SJCRH30 (cell line): ENCODE measurements at regions not wholly inside any gene's neighbourhood (a gene's known extent, or its start where the extent isn't known, plus 50 kb on each side); places are given as distances from the start of the nearest gene placed in this dataset.
"Not testable (repeated sequence)": the region's sequence is repeated elsewhere in the genome, so short reads cannot be mapped to it uniquely, and the experiment has no call there.

ENCODE experiments used
- DNase-seq, 2 experiments: peaks; one replicate each; pipeline ENCODE4 v3.0.0-alpha.2; 2015 to 2020
- H3K27ac ChIP-seq: fragments of 250-450 bp; sonication (Bioruptor Pico); 2 replicates; pipeline ENCODE4 v1.5.1; 2020; ENCODE audit warnings: mild to moderate bottlenecking, moderate library complexity
- H3K27me3 ChIP-seq: fragments of 250-450 bp; sonication (Bioruptor Pico); 2 replicates; pipeline ENCODE4 v1.5.1; 2020; ENCODE audit warnings: mild to moderate bottlenecking, moderate library complexity
- H3K36me3 ChIP-seq: fragments of 250-450 bp; sonication (Bioruptor Pico); 2 replicates; pipeline ENCODE4 v1.5.1; 2020; ENCODE audit warnings: mild to moderate bottlenecking, moderate library complexity
- H3K4me1 ChIP-seq: fragments of 250-450 bp; sonication (Bioruptor Pico); 2 replicates; pipeline ENCODE4 v1.5.1; 2020; ENCODE audit warnings: mild to moderate bottlenecking, moderate library complexity
- H3K4me3 ChIP-seq: fragments of 250-450 bp; sonication (Bioruptor Pico); 2 replicates; pipeline ENCODE4 v1.5.1; 2020; ENCODE audit warnings: mild to moderate bottlenecking, moderate library complexity
- H3K9me3 ChIP-seq: fragments of 250-450 bp; sonication (Bioruptor Pico); replicated peaks from 2 replicates; pipeline ENCODE4 v1.5.1; 2020; ENCODE audit warnings: mild to moderate bottlenecking, moderate library complexity

DNA sequence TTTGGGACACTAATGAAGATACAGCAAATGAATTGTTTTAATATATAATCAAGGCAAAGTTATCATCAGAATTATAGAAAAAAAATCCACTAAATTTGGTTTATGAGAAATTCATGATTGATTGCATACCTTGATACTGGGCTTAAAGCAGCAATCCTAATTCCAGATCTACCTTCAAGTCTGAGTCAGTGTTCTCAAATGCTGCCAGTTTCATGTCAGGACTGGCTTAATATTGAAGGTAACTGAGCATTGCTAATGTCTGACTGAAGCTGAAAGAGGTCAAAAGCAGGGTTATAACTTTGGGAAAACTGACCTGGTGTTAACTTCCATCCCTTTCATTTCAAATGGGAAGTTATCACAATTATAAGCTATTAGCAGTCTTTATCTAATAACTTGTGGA is 618.8 kb upstream of the SEMA6D start:
- not testable (repeated sequence) for DNase-seq, H3K9me3 ChIP-seq, H3K4me3 ChIP-seq

DNA sequence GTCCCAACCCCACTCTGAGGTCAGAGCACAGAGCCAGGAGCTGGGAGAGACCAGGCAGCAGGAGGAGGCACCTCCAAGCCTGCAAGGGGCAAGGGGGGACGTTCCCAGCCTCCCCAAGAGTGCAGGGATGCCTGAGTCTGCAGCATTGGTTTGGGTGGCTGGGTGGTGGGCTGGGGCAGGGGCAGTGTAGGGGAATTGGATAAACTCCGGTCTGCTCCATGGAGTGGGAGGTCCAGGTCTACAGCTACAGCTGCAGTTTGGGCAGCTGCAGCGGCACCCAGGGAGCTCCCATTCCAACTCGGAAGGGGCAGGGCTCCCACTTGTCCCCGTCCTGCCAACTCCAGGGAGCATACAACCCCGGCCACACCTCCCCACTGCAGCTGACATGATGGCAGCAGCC is 617.5 kb upstream of the SEMA6D start:
- H3K4me1 ChIP-seq, H3K9me3 ChIP-seq, H3K4me3 ChIP-seq, H3K36me3 ChIP-seq, H3K27me3 ChIP-seq, H3K27ac ChIP-seq, DNase-seq: not testable (repeated sequence)

More for the DNA sequence above, 618.8 kb upstream of the SEMA6D start:
- H3K27ac ChIP-seq, H3K36me3 ChIP-seq, H3K4me1 ChIP-seq, H3K27me3 ChIP-seq: not testable (repeated sequence)

DNA sequence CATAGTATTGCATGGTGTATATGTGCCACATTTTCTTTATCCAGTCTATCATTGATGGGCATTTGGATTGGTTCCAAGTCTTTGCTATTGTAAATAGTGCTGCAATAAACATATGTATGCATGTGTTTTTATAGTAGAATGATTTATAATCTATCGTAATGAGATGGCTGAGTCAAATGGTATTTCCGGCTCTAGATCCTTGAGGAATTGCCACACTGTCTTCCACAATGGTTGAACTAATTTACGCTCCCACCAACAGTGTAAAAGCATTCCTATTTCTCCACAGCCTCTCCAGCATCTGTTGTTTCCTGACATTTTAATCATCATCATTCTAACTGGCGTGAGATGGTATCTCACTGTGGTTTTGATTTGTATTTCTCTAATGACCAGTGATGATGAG is 608.5 kb upstream of the SEMA6D start:
- DNase-seq, H3K27ac ChIP-seq, H3K9me3 ChIP-seq, H3K4me1 ChIP-seq, H3K27me3 ChIP-seq, H3K4me3 ChIP-seq, H3K36me3 ChIP-seq: not testable (repeated sequence)

DNA sequence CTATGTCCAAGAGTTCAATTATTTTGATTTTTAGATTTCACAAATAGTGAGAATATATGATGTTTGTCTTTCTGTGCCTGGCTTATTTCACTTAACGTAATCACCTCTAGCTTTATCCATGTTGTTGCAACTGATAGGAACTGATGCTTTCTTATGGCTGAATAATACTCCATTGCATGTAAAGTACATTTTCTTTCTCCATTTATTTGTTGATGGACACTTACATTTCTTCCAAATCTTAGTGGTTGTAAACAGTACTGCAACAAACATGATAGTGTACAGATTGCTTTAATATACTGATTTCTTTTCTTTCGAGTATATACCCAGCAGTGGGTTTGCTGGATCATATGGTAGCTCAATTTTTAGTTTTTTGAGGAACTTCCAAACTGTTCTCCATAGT is 600.6 kb upstream of the SEMA6D start:
- no peaks in the 10 kb centered on the region for H3K9me3 ChIP-seq
- H3K27me3 ChIP-seq = no peaks in the 10 kb centered on the region
- no peaks in the 10 kb centered on the region for H3K4me1 ChIP-seq
- H3K4me3 ChIP-seq = no peak overlapping the region
- no peaks in the 10 kb centered on the region for H3K36me3 ChIP-seq
- no peak for DNase-seq
- no peak overlapping the region for H3K27ac ChIP-seq

DNA sequence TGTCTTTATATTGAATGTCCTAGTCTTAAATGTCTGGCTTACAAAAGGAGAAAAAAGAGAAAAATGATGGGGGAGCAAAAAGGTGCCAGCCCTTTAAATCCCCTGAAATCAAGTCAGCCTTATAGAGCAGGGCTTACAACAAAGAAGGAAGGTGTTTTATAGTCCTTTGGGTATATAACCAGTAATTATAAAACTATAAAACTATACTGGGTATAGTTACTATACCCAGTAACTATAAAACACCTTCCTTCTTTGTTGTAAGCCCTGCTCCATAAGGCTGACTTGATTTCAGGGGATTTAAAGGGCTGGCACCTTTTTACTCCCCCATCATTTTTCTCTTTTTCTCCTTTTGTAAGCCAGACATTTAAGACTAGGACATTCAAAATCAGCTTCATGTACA is 598.0 kb upstream of the SEMA6D start:
- Histone ChIP-seq H3K4me1 (no peaks in the 10 kb centered on the region), H3K36me3 (no peaks in the 10 kb centered on the region), H3K4me3 (no peak overlapping the region), H3K9me3 (no peaks in the 10 kb centered on the region), H3K27ac (no peak overlapping the region), H3K27me3 (no peaks in the 10 kb centered on the region; the same call in 1 of the 2 replicates)
- DNase-seq = no peak

DNA sequence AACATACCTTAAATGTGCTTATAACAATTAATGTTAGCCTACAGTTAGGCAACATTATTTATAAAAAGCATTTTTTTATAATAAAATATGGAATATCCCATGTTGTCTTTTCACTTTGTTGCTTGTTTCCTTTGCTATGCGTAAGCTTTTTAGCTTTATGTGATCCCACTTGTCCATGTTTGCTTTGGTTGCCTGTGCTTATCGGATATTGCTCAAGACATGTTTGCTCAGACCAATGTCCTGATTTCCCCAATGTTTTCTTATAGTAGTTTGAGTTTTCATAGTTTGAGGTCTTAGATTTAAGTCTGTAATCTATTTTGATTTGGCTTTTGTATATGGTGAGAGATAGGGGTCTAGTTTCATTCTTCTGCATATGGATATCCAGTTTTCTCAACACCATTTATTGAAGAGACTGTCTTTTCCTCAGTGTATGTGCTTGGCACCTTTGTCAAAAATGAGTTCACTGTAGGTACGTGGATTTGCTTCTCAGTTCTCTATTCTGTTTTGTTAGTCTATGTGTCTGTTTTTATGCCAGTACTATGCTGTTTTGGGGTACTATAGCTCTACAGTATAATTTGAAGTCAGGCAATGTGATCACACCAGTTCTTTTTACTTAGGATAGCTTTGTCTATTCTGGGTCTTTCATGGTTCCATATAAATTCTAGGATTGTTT is 592.7 kb upstream of the SEMA6D start:
- Histone ChIP-seq H3K27me3 (no peaks in the 10 kb centered on the region; the same call in 1 of the 2 replicates), H3K4me1 (no peaks in the 10 kb centered on the region), H3K36me3 (no peaks in the 10 kb centered on the region), H3K4me3 (no peak overlapping the region), H3K9me3 (no peaks in the 10 kb centered on the region), H3K27ac (no peak overlapping the region)
- DNase-seq = no peak

DNA sequence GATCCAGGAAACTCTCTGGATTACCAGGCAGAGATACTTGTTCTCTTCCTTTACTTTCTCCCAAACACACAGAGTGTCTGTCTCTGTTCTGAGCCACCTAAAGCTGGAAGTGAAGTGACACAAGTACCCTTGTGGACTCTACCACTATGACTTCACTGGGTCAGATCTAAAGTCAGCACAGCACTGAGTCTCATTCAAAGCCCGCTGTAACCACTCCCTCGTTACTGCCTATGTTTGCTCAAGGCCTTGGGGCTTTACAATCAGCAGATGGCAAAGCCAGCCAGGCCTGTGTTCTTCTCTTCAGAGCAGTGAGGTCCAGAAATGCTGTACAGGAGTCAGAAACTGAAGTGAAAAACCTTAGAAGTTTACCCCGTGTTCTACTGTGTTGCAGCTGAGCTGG is 588.3 kb upstream of the SEMA6D start:
- no peak overlapping the region for H3K4me3 ChIP-seq

DNA sequence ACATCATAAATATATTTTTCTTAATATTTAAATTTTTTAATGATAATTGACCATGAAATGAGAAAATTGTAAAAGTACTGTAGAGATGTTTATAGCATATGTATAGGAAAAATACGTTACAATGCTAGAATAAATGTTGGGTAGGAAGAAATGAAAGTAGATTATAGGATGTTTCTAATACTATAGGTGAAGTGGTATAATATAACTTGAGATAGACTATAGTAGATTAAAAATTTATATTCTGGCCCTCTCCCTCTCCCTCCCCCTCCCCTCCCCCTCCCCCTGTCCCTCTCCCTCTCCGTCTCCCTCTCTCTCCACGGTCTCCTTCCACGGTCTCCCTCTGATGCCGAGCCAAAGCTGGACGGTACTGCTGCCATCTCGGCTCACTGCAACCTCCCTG is 585.9 kb upstream of the SEMA6D start:
- H3K27me3 ChIP-seq, H3K4me3 ChIP-seq, H3K4me1 ChIP-seq, H3K36me3 ChIP-seq, DNase-seq, H3K9me3 ChIP-seq, H3K27ac ChIP-seq: not testable (repeated sequence)

More for the DNA sequence above, 588.3 kb upstream of the SEMA6D start:
- H3K36me3 ChIP-seq = no peaks in the 10 kb centered on the region
- no peaks in the 10 kb centered on the region for H3K4me1 ChIP-seq
- no peak for DNase-seq
- H3K27me3 ChIP-seq = no peaks in the 10 kb centered on the region; the same call in 1 of the 2 replicates
- no peaks in the 10 kb centered on the region for H3K9me3 ChIP-seq
- no peak overlapping the region for H3K27ac ChIP-seq

DNA sequence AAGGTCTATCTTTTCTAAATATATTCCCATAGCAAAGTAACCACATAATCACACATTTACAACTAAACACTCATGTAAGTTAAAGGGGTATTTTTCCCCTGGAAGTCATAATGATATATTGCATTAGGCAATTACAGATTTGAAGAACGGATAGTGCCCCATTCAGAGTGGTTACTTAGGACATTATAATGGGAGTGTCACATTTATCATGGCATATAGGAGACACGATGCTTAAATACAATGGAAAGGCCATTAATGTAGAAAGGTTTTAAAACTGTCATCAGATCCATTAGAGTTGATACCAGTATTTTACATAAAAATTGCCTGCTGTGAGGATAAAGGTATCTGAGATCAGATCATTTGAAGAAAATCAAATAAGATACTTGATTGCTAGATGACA is 582.0 kb upstream of the SEMA6D start:
- Histone ChIP-seq H3K36me3 (no peaks in the 10 kb centered on the region), H3K9me3 (no peaks in the 10 kb centered on the region), H3K4me1 (no peaks in the 10 kb centered on the region; the same call in 1 of the 2 replicates), H3K27me3 (no peaks in the 10 kb centered on the region), H3K27ac (no peak overlapping the region), H3K4me3 (no peak overlapping the region)
- no peak for DNase-seq

DNA sequence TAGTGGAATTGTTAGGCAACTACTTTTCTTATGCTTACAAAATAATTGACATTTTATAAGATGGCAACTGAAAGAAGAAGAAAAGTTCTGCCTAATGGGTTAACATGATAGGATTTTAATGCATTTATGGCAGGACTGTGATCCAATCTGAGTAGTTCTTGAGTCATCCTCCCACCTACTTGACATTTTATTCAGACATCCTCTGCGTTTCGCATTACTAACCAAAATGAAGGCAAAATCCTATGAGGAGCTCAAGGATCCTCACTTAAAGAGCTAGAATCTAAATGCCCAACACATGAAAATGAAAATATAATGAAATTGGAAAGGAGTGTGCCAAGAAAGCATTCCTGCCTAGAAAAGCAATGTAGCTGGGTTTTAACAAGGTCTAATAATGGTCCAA is 581.1 kb upstream of the SEMA6D start:
- no peak for DNase-seq
- H3K36me3 ChIP-seq = no peaks in the 10 kb centered on the region
- H3K4me1 ChIP-seq = no peaks in the 10 kb centered on the region; the same call in 1 of the 2 replicates
- no peak overlapping the region for H3K27ac ChIP-seq
- H3K4me3 ChIP-seq = no peak overlapping the region
- no peaks in the 10 kb centered on the region for H3K27me3 ChIP-seq
- no peaks in the 10 kb centered on the region for H3K9me3 ChIP-seq

DNA sequence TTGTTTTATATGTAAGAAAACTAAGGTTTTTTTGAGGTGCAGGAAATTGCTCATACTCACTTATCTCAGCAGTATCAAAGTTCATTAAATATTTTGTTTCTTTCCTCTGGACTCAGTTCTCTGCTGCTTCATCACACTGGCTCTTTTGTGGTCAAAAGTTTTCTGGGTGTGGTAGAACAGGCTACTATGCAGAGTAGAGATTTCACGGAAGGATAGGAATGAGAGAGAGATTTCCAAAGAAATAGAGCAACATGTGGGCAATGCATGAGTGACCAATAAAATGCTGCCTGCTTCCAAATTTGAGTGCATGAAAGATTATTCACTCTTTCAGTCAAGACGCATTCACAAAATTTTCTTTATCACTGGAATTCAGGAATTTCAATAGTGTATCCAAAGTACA is 577.3 kb upstream of the SEMA6D start:
- Histone ChIP-seq H3K27me3 (no peaks in the 10 kb centered on the region), H3K9me3 (no peaks in the 10 kb centered on the region), H3K36me3 (no peaks in the 10 kb centered on the region), H3K4me3 (no peak overlapping the region), H3K27ac (no peak overlapping the region), H3K4me1 (no peaks in the 10 kb centered on the region; the same call in 1 of the 2 replicates)
- DNase-seq = no peak

DNA sequence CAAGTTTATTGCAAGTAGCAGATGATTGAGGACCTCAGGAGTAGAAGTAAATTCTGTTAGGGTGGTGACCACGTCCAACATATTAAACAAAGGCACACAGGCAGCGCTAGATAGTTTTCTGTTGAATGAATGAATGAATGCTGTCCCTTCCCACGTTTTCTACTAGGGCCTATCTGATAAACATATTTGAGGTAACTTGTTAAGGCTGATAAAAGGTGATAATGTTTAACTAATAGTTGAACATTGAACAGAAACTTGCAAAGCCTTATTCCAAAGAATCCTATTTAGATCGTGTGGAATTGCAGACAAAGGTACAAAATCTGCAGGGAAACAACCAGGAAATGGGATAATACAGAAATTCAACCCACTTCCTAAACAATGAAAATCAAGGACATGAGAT is 559.5 kb upstream of the SEMA6D start:
- Histone ChIP-seq H3K4me3 (no peak overlapping the region), H3K36me3 (no peaks in the 10 kb centered on the region), H3K9me3 (no peaks in the 10 kb centered on the region), H3K27me3 (peaks cover 3% of the 10 kb centered on the region), H3K27ac (no peak overlapping the region), H3K4me1 (no peaks in the 10 kb centered on the region)
- DNase-seq = no peak

DNA sequence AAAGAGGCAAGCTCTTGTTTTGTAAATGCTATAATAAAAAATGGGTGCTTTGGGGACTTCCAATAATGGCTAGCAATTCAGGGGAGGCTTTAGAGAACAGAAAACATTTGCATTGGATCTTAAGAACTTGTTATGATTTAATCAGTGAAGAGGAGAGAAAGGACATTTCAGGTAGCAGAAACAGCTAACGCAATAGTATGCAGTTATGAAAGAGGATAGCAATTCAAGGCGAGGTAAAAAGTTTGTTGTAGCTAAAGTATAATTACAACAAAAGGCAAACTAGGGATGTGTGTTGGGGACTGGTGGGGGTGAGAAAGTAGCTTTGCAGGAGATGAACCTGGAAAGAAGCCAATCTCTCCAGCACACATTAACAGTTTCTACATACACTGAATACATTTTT is 558.7 kb upstream of the SEMA6D start:
- no peak for DNase-seq
- Histone ChIP-seq H3K27me3 (peaks cover 3% of the 10 kb centered on the region), H3K36me3 (no peaks in the 10 kb centered on the region), H3K4me3 (no peak overlapping the region), H3K27ac (no peak overlapping the region), H3K4me1 (no peaks in the 10 kb centered on the region), H3K9me3 (no peaks in the 10 kb centered on the region)

DNA sequence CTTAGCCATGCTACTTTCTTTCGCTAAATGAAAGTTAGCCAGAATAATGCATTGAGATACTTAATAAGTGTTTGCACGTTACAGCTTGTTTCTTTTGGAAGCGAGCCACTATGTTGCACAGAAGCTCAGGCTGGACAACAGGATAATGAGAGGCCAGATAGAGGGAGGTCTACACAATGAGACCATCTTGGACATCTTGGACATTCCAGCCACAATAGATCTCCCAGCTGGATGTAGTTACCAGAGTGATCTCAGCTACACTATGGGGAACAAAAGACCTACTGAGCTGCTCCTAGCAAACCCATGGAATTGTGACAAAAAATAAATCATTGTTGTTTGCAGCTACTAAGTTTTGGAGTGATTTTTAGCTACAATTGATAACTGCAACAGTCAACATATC is 540.1 kb upstream of the SEMA6D start:
- H3K27me3 ChIP-seq = 0 out of 2 replicates have a peak, but pooled peaks cover 4% of the 10 kb centered on the region
- H3K36me3 ChIP-seq = no peaks in the 10 kb centered on the region
- no peaks in the 10 kb centered on the region for H3K9me3 ChIP-seq
- no peak overlapping the region for H3K27ac ChIP-seq
- no peaks in the 10 kb centered on the region for H3K4me1 ChIP-seq
- no peak overlapping the region for H3K4me3 ChIP-seq
- no peak for DNase-seq

DNA sequence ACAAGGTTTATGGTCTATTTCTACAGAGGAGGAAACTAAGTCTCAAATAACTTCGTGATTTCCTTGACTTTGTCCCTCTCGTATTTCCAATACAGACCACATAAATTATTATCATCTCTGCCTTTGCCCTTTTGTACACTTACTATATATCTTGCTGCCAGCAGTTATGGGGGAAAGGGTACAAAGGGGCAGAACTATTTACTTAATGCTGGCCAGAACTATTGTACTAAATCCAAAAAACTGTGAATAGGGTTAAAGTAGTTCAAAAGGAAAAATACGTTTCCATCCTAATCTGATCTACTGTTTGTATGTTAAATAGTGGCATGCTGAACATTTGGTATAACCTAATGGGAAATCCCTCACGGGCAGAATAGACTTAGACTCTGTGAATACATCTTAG is 537.3 kb upstream of the SEMA6D start:
- Histone ChIP-seq H3K27me3 (0 out of 2 replicates have a peak, but pooled peaks cover 4% of the 10 kb centered on the region), H3K9me3 (no peaks in the 10 kb centered on the region), H3K36me3 (no peaks in the 10 kb centered on the region), H3K4me1 (no peaks in the 10 kb centered on the region), H3K4me3 (no peak overlapping the region), H3K27ac (no peak overlapping the region)
- no peak for DNase-seq

DNA sequence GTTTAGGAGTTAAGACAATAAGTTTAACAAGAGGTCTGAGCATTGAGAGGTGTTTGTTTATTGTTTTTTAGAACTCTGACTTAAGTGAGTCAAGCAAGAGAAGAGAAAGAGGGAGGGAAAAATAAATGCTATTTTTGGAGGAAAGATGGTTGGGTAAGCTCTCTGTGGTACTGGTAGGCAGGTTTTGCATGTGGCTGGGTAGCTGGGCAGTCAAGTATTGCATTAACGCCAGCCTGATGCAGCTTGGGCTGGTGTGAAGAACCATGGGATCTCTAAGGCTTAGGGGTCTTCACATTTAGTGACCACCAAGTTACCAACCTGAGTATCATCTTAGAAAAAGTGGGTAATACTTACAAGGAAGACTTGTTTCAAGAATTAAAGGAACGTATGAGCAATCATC is 534.5 kb upstream of the SEMA6D start:
- Histone ChIP-seq H3K4me1 (no peaks in the 10 kb centered on the region), H3K27ac (no peak overlapping the region), H3K4me3 (no peak overlapping the region), H3K36me3 (no peaks in the 10 kb centered on the region), H3K27me3 (no peaks in the 10 kb centered on the region), H3K9me3 (no peaks in the 10 kb centered on the region)
- no peak for DNase-seq
